AG09319 (cell line): ENCODE measurements at regions not wholly inside any gene's neighbourhood (a gene's known extent, or its start where the extent isn't known, plus 50 kb on each side); places are given as distances from the start of the nearest gene placed in this dataset.

ENCODE experiments used
- DNase-seq: peaks from one replicate; pipeline ENCODE4 v3.0.0-alpha.2; 2010; ENCODE audit warnings: low read depth; ENCODE audit errors: extremely low read depth
- TF ChIP-seq, protein P1 (sequence below): IDR thresholded peaks from 2 replicates; pipeline ENCODE4 v1.5.1; 2011; ENCODE audit warnings: low read depth, mild to moderate bottlenecking, inconsistent platforms, low read length, moderate library complexity

- TF ChIP-seq, protein P1, sequence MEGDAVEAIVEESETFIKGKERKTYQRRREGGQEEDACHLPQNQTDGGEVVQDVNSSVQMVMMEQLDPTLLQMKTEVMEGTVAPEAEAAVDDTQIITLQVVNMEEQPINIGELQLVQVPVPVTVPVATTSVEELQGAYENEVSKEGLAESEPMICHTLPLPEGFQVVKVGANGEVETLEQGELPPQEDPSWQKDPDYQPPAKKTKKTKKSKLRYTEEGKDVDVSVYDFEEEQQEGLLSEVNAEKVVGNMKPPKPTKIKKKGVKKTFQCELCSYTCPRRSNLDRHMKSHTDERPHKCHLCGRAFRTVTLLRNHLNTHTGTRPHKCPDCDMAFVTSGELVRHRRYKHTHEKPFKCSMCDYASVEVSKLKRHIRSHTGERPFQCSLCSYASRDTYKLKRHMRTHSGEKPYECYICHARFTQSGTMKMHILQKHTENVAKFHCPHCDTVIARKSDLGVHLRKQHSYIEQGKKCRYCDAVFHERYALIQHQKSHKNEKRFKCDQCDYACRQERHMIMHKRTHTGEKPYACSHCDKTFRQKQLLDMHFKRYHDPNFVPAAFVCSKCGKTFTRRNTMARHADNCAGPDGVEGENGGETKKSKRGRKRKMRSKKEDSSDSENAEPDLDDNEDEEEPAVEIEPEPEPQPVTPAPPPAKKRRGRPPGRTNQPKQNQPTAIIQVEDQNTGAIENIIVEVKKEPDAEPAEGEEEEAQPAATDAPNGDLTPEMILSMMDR, result no peak
- DNase-seq, result no peak
Observed at GRCh38 chr2:13156916-13157315, 440.2 kb downstream of the TRIB2 start.

DNA sequence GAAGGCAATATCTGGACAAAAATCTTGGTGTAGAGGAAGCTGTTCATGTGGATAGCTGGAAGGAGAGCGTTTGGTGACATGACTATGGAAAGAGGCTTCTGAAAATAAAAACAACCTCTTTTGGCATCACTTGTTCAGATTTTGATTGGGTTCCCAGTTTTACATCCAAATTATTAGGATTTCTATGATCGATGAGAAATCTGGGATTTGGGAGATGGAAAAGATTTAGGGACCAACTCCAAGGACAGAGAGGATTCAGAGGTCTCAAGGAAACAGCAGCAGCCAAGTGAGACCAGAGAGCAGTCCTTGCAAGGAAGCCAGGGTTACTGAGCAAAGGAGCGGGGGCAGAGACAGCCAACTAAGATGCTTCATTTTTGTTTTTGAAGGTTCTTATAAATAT is 441.7 kb downstream of the TRIB2 start:
- TF ChIP-seq, protein P1, result no peak
- no peak for DNase-seq

DNA sequence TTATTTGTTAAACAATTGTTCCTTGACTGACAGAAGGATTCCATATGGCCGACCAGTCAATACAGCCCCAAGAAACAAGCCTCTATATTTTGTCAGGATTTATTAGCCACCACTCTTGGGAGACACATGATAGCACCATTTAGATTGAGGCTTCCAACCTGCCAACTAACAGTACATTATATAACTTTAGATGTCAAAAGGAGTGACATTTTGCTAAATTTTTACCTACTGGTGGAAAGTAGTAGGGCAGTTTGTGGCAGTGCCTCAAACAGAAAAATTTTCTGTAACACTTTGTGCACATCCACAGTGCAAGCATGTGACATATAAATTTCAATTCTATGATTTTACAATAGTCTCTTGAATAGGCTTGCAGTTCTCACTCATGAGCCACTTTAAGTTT is 464.0 kb downstream of the TRIB2 start:
- DNase-seq, result no peak
- TF ChIP-seq, protein P1, result no peak

DNA sequence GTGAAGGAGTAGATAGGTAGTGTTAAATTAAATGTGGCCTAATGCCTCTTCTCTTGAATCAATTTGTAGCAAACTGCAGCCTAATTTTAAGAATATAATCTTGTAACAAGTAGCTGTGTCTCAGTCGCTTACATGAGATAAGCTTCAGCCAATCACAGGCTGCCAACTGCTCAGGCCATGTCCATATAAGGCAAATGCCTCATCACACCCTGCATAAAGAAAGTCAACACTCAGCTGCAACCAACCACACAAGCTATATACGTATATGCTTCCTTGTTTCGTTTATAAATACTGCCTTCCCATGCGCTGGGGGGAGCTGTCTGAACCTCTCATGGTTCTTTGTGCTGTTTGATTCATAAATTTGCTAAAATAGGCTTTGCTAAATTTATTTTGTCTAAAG is 476.3 kb downstream of the TRIB2 start:
- TF ChIP-seq, protein P1, result no peak
- DNase-seq, result no peak

DNA sequence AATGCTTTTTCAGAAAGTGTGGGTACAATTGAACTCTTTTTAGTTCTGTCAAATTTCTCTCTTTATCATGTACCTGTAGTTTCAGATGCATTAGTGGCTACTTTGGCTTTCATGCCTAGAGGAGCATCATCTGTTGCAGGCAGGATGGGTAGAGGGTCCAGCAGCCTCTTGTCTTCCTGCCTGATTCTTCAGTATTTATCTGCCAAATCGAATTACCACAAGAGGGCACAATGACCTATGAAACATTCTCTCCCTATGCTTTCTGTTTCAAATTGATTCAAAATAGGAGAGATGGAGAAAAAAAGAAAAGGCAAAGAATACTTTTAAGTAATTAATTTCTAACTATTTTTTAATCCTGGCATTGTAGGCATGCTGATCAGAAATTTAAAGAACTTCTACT is 477.2 kb downstream of the TRIB2 start:
- no peak for DNase-seq
- TF ChIP-seq, protein P1, result no peak

GRCh38 chr2:13195270-13195669 is 478.5 kb downstream of the TRIB2 start:
- TF ChIP-seq, protein P1, result no peak
- no peak for DNase-seq

DNA sequence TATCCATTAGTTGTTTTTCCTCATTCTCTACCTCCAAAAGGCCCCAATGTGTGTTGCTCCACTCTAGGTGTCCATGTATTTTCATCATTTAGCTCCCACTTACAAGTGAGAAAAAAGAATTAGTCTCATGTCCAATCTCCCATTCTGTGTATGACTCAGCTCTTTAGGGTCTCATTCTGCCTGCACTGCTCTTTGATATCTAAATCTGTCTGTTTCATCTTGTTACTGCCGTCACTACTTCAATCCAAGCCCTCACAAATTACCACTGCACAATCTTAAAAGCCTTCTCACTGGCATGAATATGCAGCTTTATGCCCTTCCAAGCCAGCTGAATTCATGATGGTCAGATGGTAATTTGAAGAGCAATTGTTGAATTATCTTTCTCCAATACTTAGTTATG is 480.5 kb downstream of the TRIB2 start:
- TF ChIP-seq, protein P1, result no peak
- no peak for DNase-seq
